DOHH2 (cell line): ENCODE measurements at regions not wholly inside any gene's neighbourhood (a gene's known extent, or its start where the extent isn't known, plus 50 kb on each side); places are given as distances from the start of the nearest gene placed in this dataset.

Source experiments
- CTCF ChIP-seq: fragments of 200-600 bp; sonication (generic); IDR thresholded peaks from one replicate; pipeline ENCODE4 v1.5.1; 2014; ENCODE audit warnings: antibody characterized with exemption, mild to moderate bottlenecking, low read depth, low read length; ENCODE audit not compliant: poor library complexity, severe bottlenecking
- EZH2phosphoT487 ChIP-seq: fragments of 200-600 bp; sonication (generic); IDR thresholded peaks from 2 replicates; pipeline ENCODE4 v1.6.1; 2017; ENCODE audit warnings: borderline replicate concordance, mild to moderate bottlenecking, antibody characterized with exemption, low read length, moderate library complexity, mixed read lengths

- TF ChIP-seq CTCF (no peak), EZH2phosphoT487 (no peak)
These were observed 295.0 kb upstream of the ZNF521 start for GRCh38 chr18:25646971-25647370.
